Fibroblast of lung (primary cell): ENCODE measurements at regions not wholly inside any gene's neighbourhood (a gene's known extent, or its start where the extent isn't known, plus 50 kb on each side); places are given as distances from the start of the nearest gene placed in this dataset.

Experiments
- DNase-seq, 2 donors: peaks; one replicate each; pipeline versions ENCODE4 v3.0.0 to v3.0.0-alpha.2; 2010; ENCODE audit warnings: low read depth in 2 of 2
- H2AFZ ChIP-seq: 2 replicates; pipeline ENCODE4 v1.5.1; 2012; ENCODE audit warnings: low read length, control low read depth, inconsistent platforms
- H3K27ac ChIP-seq: 2 replicates; pipeline ENCODE4 v1.5.1; 2011; ENCODE audit warnings: low read length, control low read depth; ENCODE audit not compliant: insufficient read depth
- H3K27me3 ChIP-seq: 2 replicates; pipeline ENCODE4 v1.5.1; 2011; ENCODE audit warnings: mild to moderate bottlenecking, low read length; ENCODE audit not compliant: control insufficient read depth, insufficient read depth
- H3K36me3 ChIP-seq: 2 replicates; pipeline ENCODE4 v1.5.1; 2011; ENCODE audit warnings: low read length; ENCODE audit not compliant: control insufficient read depth, insufficient read depth
- H3K4me1 ChIP-seq: 2 replicates; pipeline ENCODE4 v1.5.1; 2011; ENCODE audit warnings: low read length; ENCODE audit not compliant: control insufficient read depth, insufficient read depth; ENCODE audit errors: extremely low read depth
- H3K4me2 ChIP-seq: 2 replicates; pipeline ENCODE4 v1.5.1; 2011; ENCODE audit warnings: low read length, control low read depth; ENCODE audit not compliant: insufficient read depth; ENCODE audit errors: extremely low read depth
- H3K4me3 ChIP-seq, 4 experiments: fragments of 200-600 bp in 1 of 4; sonication (generic) in 1 of 4; replicated peaks in 1 of 4; 2 replicates each; pipeline ENCODE4 v1.5.1; 2011 to 2016; ENCODE audit warnings: low read length in 4 of 4, low read depth in 3 of 4, mild to moderate bottlenecking in 3 of 4, control low read depth in 2 of 4, inconsistent platforms in 1 of 4, mixed read lengths in 1 of 4; ENCODE audit not compliant: insufficient read depth in 1 of 4; ENCODE audit errors: control extremely low read depth in 1 of 4
- H3K79me2 ChIP-seq: 2 replicates; pipeline ENCODE4 v1.5.1; 2012; ENCODE audit warnings: mild to moderate bottlenecking, low read length, inconsistent platforms; ENCODE audit not compliant: control insufficient read depth, insufficient read depth
- H3K9ac ChIP-seq: 2 replicates; pipeline ENCODE4 v1.5.1; 2011; ENCODE audit warnings: mild to moderate bottlenecking, low read length, control low read depth; ENCODE audit not compliant: insufficient read depth
- H3K9me3 ChIP-seq: 2 replicates; pipeline ENCODE4 v1.5.1; 2012; ENCODE audit warnings: low read depth, low read length; ENCODE audit not compliant: control insufficient read depth, insufficient read depth
- H4K20me1 ChIP-seq: 2 replicates; pipeline ENCODE4 v1.5.1; 2011; ENCODE audit warnings: low read length; ENCODE audit not compliant: control insufficient read depth, insufficient read depth; ENCODE audit errors: extremely low read depth
- EZH2 ChIP-seq: IDR thresholded peaks from 2 replicates; pipeline ENCODE4 v1.5.1; 2012; ENCODE audit warnings: low read length, control low read depth, mild to moderate bottlenecking; ENCODE audit errors: missing control alignments
- TF ChIP-seq, protein P1 (sequence below), 2 donors: IDR thresholded peaks in 1 of 2; conservative IDR thresholded peaks in 1 of 2; 1 replicate in 1 of 2; 2 replicates in 1 of 2; pipeline ENCODE4 v1.5.1; 2011 to 2012; ENCODE audit warnings: low read length in 2 of 2, control low read depth in 1 of 2, inconsistent platforms in 1 of 2, low read depth in 1 of 2, mild to moderate bottlenecking in 1 of 2

DNA sequence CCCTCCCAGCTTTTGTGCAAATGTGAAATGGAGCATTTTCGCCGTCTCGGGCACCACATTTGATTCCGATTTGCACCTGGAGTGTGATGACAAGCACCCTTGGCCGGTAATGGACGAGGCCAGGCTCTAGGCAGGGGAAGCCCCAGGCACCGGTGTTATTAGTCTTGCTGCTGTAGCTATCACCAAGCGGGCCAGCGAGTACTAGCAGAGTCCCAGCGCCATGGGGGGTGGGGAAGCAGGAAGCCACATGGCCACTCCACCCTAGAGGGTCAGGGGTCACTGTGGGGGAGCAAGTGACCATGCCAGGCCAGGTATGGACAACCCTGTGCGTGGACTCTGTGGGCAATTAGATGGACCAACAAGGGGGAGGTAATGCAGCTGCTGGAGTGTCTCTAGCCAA is 88.8 kb downstream of the CPZ start:
- H3K27me3 ChIP-seq, result no peaks in the 10 kb centered on the region
- H4K20me1 ChIP-seq, result no peaks in the 10 kb centered on the region
- no peak for TF ChIP-seq EZH2
- TF ChIP-seq, protein P1, sequence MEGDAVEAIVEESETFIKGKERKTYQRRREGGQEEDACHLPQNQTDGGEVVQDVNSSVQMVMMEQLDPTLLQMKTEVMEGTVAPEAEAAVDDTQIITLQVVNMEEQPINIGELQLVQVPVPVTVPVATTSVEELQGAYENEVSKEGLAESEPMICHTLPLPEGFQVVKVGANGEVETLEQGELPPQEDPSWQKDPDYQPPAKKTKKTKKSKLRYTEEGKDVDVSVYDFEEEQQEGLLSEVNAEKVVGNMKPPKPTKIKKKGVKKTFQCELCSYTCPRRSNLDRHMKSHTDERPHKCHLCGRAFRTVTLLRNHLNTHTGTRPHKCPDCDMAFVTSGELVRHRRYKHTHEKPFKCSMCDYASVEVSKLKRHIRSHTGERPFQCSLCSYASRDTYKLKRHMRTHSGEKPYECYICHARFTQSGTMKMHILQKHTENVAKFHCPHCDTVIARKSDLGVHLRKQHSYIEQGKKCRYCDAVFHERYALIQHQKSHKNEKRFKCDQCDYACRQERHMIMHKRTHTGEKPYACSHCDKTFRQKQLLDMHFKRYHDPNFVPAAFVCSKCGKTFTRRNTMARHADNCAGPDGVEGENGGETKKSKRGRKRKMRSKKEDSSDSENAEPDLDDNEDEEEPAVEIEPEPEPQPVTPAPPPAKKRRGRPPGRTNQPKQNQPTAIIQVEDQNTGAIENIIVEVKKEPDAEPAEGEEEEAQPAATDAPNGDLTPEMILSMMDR (conservative IDR thresholded peaks at IDR 0.05 in 1 of 2, IDR thresholded peaks at IDR 0.05 in 1 of 2; ENCODE audit: low read depth in 1 of 2, low read length in 2 of 2), result no peak
- no peak overlapping the region for H2AFZ ChIP-seq
- no peaks in the 10 kb centered on the region for H3K79me2 ChIP-seq
- H3K36me3 ChIP-seq, result no peaks in the 10 kb centered on the region
- no peaks in the 10 kb centered on the region for H3K4me1 ChIP-seq
- H3K9ac ChIP-seq, result no peak overlapping the region
- DNase-seq, result no peak
- no peak overlapping the region for H3K4me3 ChIP-seq
- no peak overlapping the region for H3K4me2 ChIP-seq
- H3K9me3 ChIP-seq, result no peaks in the 10 kb centered on the region
- H3K27ac ChIP-seq, result no peak overlapping the region

DNA sequence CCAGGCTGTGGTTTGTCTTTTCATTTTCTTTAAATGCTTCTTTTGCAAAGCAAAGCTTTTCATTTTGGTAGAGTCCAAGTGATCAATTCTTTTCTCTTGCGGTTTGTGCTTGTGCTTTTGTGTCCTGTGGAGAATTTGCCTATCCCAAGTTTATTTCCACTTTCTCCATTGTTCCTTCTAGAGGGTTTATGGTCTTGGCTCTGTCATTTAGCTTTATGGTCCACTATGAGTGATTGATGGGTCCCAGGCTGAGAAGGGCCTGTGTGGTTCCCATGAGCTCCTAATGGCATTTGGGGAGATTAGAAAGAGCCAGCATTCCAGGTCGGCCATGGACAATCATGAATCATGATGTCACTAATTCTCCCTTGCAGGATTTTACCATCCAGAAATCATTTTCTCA is 86.5 kb downstream of the CPZ start:
- TF ChIP-seq EZH2, result no peak
- TF ChIP-seq, protein P1 (conservative IDR thresholded peaks at IDR 0.05 in 1 of 2, IDR thresholded peaks at IDR 0.05 in 1 of 2; ENCODE audit: low read depth in 1 of 2, low read length in 2 of 2), result no peak
- DNase-seq, result no peak
- H3K79me2 ChIP-seq, result no peaks in the 10 kb centered on the region
- H3K4me3 ChIP-seq, result no peak overlapping the region
- no peaks in the 10 kb centered on the region for H3K36me3 ChIP-seq
- H3K27me3 ChIP-seq, result no peaks in the 10 kb centered on the region
- H3K9me3 ChIP-seq, result no peaks in the 10 kb centered on the region
- no peaks in the 10 kb centered on the region for H4K20me1 ChIP-seq
- no peak overlapping the region for H3K27ac ChIP-seq
- H2AFZ ChIP-seq, result no peak overlapping the region
- H3K9ac ChIP-seq, result no peak overlapping the region
- no peak overlapping the region for H3K4me2 ChIP-seq
- H3K4me1 ChIP-seq, result no peaks in the 10 kb centered on the region

DNA sequence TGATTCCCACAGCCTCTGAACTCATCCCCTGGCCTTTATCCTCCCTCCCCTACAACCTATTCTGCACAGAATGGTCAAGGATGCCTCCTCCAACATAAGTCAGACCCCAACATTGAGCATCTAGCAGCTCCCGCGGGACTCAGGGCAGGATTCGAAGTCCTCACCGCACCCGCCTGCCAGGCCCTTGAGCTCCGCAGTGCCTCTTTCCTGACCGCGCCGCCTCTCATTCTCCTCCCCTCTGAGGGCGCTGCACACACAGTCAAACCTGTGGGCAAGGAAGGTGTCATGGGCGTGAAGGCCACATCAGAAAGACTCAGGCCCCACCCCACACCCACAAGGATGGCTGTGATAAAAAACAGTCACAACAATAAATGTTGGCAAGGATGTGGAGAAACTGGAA is 84.1 kb downstream of the CPZ start:
- no peak for DNase-seq
- H3K36me3 ChIP-seq, result no peaks in the 10 kb centered on the region
- H3K9ac ChIP-seq, result no peak overlapping the region
- H3K4me1 ChIP-seq, result no peaks in the 10 kb centered on the region
- TF ChIP-seq, protein P1 (conservative IDR thresholded peaks at IDR 0.05 in 1 of 2, IDR thresholded peaks at IDR 0.05 in 1 of 2; ENCODE audit: low read depth in 1 of 2, low read length in 2 of 2), result no peak
- TF ChIP-seq EZH2, result no peak
- no peak overlapping the region for H3K4me2 ChIP-seq
- H2AFZ ChIP-seq, result no peak overlapping the region
- no peaks in the 10 kb centered on the region for H3K9me3 ChIP-seq
- H3K79me2 ChIP-seq, result no peaks in the 10 kb centered on the region
- no peaks in the 10 kb centered on the region for H4K20me1 ChIP-seq
- H3K4me3 ChIP-seq, result no peak overlapping the region
- no peaks in the 10 kb centered on the region for H3K27me3 ChIP-seq
- H3K27ac ChIP-seq, result no peak overlapping the region
